K562 (cell line): ENCODE measurements at regions not wholly inside any gene's neighbourhood (a gene's known extent, or its start where the extent isn't known, plus 50 kb on each side); places are given as distances from the start of the nearest gene placed in this dataset.

Experiments
- ATAC-seq: fragments of 200-7000 bp; cut with Tn5 transposase; 3 replicates; pipeline ENCODE4 v1.9.1; 2020; ENCODE audit warnings: moderate library complexity
- BruUV-seq: library from RNA; stranded (reverse); fragments of 400-500 nt; replicated peaks from 2 replicates; lab custom pipeline; 2021; lab: Mats Ljungman, UMichigan
- CTCF ChIA-PET: fragments of 300-600 bp; formaldehyde crosslinking; extraction: SDS; loops from one replicate; lab custom pipeline; 2021; ENCODE audit warnings: low intra/inter-chr PET ratio; lab: Yijun Ruan, JAX
- POLR2A ChIA-PET: fragments of 300-600, 350-650 bp; sonication (Branson Sonifier 250); formaldehyde crosslinking; extraction: SDS; loops from one replicate; lab custom pipeline; 2021; ENCODE audit warnings: antibody characterized with exemption, inconsistent platforms; lab: Yijun Ruan, JAX
- DNase-seq, 4 experiments: peaks; one replicate each; pipeline versions ENCODE4 v3.0.0 to v3.0.0-alpha.2; 2011 to 2018; ENCODE audit warnings: low spot score in 3 of 4, mixed read lengths in 3 of 4; ENCODE audit errors: extremely low read depth in 1 of 4
- FAIRE-seq: peaks from 2 replicates; lab custom pipeline; 2011; peaks lifted over from hg19 to GRCh38; lab: Jason Lieb, UNC
- H2AFZ ChIP-seq: 2 replicates; pipeline ENCODE4 v1.6.0; 2011; ENCODE audit warnings: low read depth, low read length, control low read depth, inconsistent platforms
- H3K27ac ChIP-seq: fragments of 200-600 bp; 3 replicates; pipeline ENCODE4 v1.8.0; 2011; ENCODE audit warnings: low read depth, mild to moderate bottlenecking, control low read depth, inconsistent platforms, low read length, moderate library complexity, mixed read lengths; ENCODE audit errors: extremely low read depth
- H3K27me3 ChIP-seq, 2 experiments: fragments of 300-600 bp in 1 of 2; 2 replicates in 1 of 2; 3 replicates in 1 of 2; pipeline versions ENCODE4 v1.6.0 to v1.8.0; 2011; ENCODE audit warnings: inconsistent platforms in 2 of 2, low read length in 2 of 2, mild to moderate bottlenecking in 1 of 2, mixed read lengths in 1 of 2, moderate library complexity in 1 of 2; ENCODE audit not compliant: control insufficient read depth in 2 of 2, insufficient read depth in 2 of 2
- H3K36me3 ChIP-seq: fragments of 300-600 bp; 3 replicates; pipeline ENCODE4 v1.8.0; 2011; ENCODE audit warnings: mild to moderate bottlenecking, low read length, inconsistent platforms; ENCODE audit not compliant: control insufficient read depth, insufficient read depth
- H3K4me1 ChIP-seq, 2 experiments: fragments of 200-600 bp in 1 of 2; replicated peaks in 1 of 2; 2 replicates in 1 of 2; 3 replicates in 1 of 2; pipeline versions ENCODE4 v1.5.1 to v1.8.0; 2011; ENCODE audit warnings: inconsistent platforms in 2 of 2, low read length in 2 of 2, mild to moderate bottlenecking in 1 of 2, mixed read lengths in 1 of 2, moderate library complexity in 1 of 2; ENCODE audit not compliant: control insufficient read depth in 2 of 2, insufficient read depth in 2 of 2
- H3K4me2 ChIP-seq: 2 replicates; pipeline ENCODE4 v1.6.1; 2011; ENCODE audit warnings: low read length, control low read depth, inconsistent platforms, mixed read lengths; ENCODE audit not compliant: insufficient read depth
- H3K4me3 ChIP-seq: fragments of 200-600 bp; sonication (generic), shearing (Covaris generic); 2 replicates; pipeline ENCODE4 v1.5.1; 2016; ENCODE audit warnings: control low read depth, inconsistent platforms
- H3K79me2 ChIP-seq: fragments of 200-600 bp; 3 replicates; pipeline ENCODE4 v1.8.0; 2011; ENCODE audit warnings: low read length, inconsistent platforms; ENCODE audit not compliant: control insufficient read depth, insufficient read depth
- H3K9ac ChIP-seq, 2 experiments: 2 replicates each; pipeline versions ENCODE4 v1.6.0 to v1.6.1; 2011; ENCODE audit warnings: low read depth in 2 of 2, low read length in 2 of 2, control low read depth in 1 of 2, inconsistent platforms in 1 of 2, mild to moderate bottlenecking in 1 of 2, mixed read lengths in 1 of 2; ENCODE audit not compliant: insufficient read depth in 1 of 2
- H3K9me1 ChIP-seq: one replicate; pipeline ENCODE4 v1.6.0; 2011; ENCODE audit warnings: inconsistent platforms, mild to moderate bottlenecking, low read length, moderate library complexity; ENCODE audit not compliant: control insufficient read depth, insufficient read depth
- H3K9me3 ChIP-seq: replicated peaks from 2 replicates; pipeline ENCODE4 v1.5.1; 2011; ENCODE audit warnings: low read depth, low read length, inconsistent platforms; ENCODE audit not compliant: control insufficient read depth, insufficient read depth
- H4K20me1 ChIP-seq: replicated peaks from 2 replicates; pipeline ENCODE4 v1.6.1; 2011; ENCODE audit warnings: low read length, inconsistent platforms, mixed read lengths; ENCODE audit not compliant: control insufficient read depth, insufficient read depth
- C11orf30 ChIP-seq: fragments of 450-650 bp; IDR thresholded peaks from 2 replicates; pipeline ENCODE4 v1.6.1; 2016; ENCODE audit warnings: low read depth, mild to moderate bottlenecking
- DLX4 ChIP-seq: fragments of 250-450 bp; sonication (Bioruptor Pico); IDR thresholded peaks from 2 replicates; pipeline ENCODE4 v1.6.1; 2021; ENCODE audit warnings: mild to moderate bottlenecking
- GABPB1 ChIP-seq: sonication (generic); formaldehyde crosslinking; IDR thresholded peaks from 2 replicates; pipeline ENCODE4 v1.8.0; 2022; ENCODE audit warnings: mild to moderate bottlenecking, missing genetic modification reagents
- HDAC3 ChIP-seq: fragments of 450-650 bp; IDR thresholded peaks from 2 replicates; pipeline ENCODE4 v1.6.1; 2018; ENCODE audit warnings: borderline replicate concordance, mild to moderate bottlenecking, moderate library complexity; ENCODE audit not compliant: partially characterized antibody
- KLF10 ChIP-seq: fragments of 250-450 bp; sonication (Bioruptor Pico); IDR thresholded peaks from 2 replicates; pipeline ENCODE4 v1.6.1; 2021; ENCODE audit warnings: matching md5 sums
- MTA1 ChIP-seq: fragments of 450-650 bp; IDR thresholded peaks from 2 replicates; pipeline ENCODE4 v1.6.1; 2017; ENCODE audit warnings: borderline replicate concordance
- MYBL2 ChIP-seq, 2 experiments: fragments of 450-650 bp in 1 of 2; sonication (generic) in 1 of 2; formaldehyde crosslinking in 1 of 2; IDR thresholded peaks; 2 replicates each; pipeline versions ENCODE4 v1.6.1 to v1.8.1; 2017 to 2022; ENCODE audit warnings: borderline replicate concordance in 1 of 2, inconsistent platforms in 1 of 2, low read depth in 1 of 2, mild to moderate bottlenecking in 1 of 2, missing genetic modification reagents in 1 of 2, moderate library complexity in 1 of 2
- ZNF175 ChIP-seq: fragments of 200-800 bp; sonication (Bioruptor generic); IDR thresholded peaks from 2 replicates; pipeline ENCODE4 v1.6.1; 2016; ENCODE audit warnings: low read depth, mild to moderate bottlenecking, missing genetic modification characterization, missing compliant biosample characterization
- ZNF778 ChIP-seq: fragments of 450-650 bp; formaldehyde crosslinking; IDR thresholded peaks from 2 replicates; pipeline ENCODE4 v1.4.0; 2020; ENCODE audit warnings: mild to moderate bottlenecking, moderate library complexity
- WGBS: fragments of 100-300 bp; shearing (Covaris generic); methylation state at CpG from one replicate; pipeline ENCODE4 v1.1.6; 2016; ENCODE audit warnings: low coverage, mixed read lengths; ENCODE audit not compliant: insufficient coverage; ENCODE audit errors: missing lambda C conversion rate; 5-methylcytosine and 5-hydroxymethylcytosine counted together
- in situ Hi-C: fragments of 300-500 bp; cut with MboI; formaldehyde crosslinking; loops from 4 replicates; pipeline ENCODE4 v1.15.0; 2018; ENCODE audit warnings: inconsistent platforms, mixed read lengths
- intact Hi-C: fragments of 100-400 bp; cut with micrococcal nuclease; formaldehyde crosslinking; loops from 2 replicates; pipeline ENCODE4 v1.14.2; 2022

- no peaks in the 10 kb centered on the region for H3K79me2 ChIP-seq
- CTCF ChIA-PET, result no interaction called here
- ATAC-seq (no peak), FAIRE-seq (no peak), DNase-seq (no peak)
- no peak overlapping the region for H3K27ac ChIP-seq
- H2AFZ ChIP-seq, result no peak overlapping the region
- H3K9ac ChIP-seq, result no peak overlapping the region
- no peaks in the 10 kb centered on the region for H4K20me1 ChIP-seq
- no TSS peak for BruUV-seq
- H3K36me3 ChIP-seq, result no peaks in the 10 kb centered on the region
- no peaks in the 10 kb centered on the region; the same call in 1 of the 2 replicates for H3K9me3 ChIP-seq
- no peak overlapping the region for H3K4me2 ChIP-seq
- in situ Hi-C loops, result no loop called here
- H3K27me3 ChIP-seq, result no peaks in the 10 kb centered on the region
- 0% methylated on average over 1 of the region's 1 CpG for WGBS
- TF ChIP-seq MYBL2 (IDR thresholded peaks at IDR 0.05; ENCODE audit: low read depth), result no peak
- no peak for TF ChIP-seq MYBL2 (CRISPR knock-in tag; IDR thresholded peaks at IDR 0.05; ENCODE audit: borderline replicate concordance)
- no peak for TF ChIP-seq HDAC3
- no peak for TF ChIP-seq ZNF778 (CRISPR knock-in tag)
- TF ChIP-seq GABPB1 (CRISPR knock-in tag), result no peak
- TF ChIP-seq C11orf30, result no peak
- TF ChIP-seq DLX4 (CRISPR knock-in tag), result no peak
- no peak for TF ChIP-seq MTA1
- no peak for TF ChIP-seq ZNF175 (CRISPR knock-in tag)
- no peak for TF ChIP-seq KLF10
- intact Hi-C loops, result no loop called here
- POLR2A ChIA-PET, result no interaction called here
- no peaks in the 10 kb centered on the region for H3K9me1 ChIP-seq
- H3K4me3 ChIP-seq, result no peak overlapping the region
- no peaks in the 10 kb centered on the region for H3K4me1 ChIP-seq
These were observed 331.3 kb upstream of the CCNG1 start for GRCh38 chr5:163106098-163106497.
